NCI-H69 (cell line): ENCODE measurements at regions not wholly inside any gene's neighbourhood (a gene's known extent, or its start where the extent isn't known, plus 50 kb on each side); places are given as distances from the start of the nearest gene placed in this dataset.

Experiments
- DNase-seq: peaks from one replicate; lab custom pipeline; 2025; lab: John Stamatoyannopoulos, UW

- DNase-seq: no peak
Measured at GRCh38 chr12:30090258-30090657, 306.5 kb upstream of the TMTC1 start.

GRCh38 chr12:30088259-30088995 lies 304.7 kb upstream of the TMTC1 start:
- DNase-seq: no peak

GRCh38 chr12:30082381-30082780 lies 298.6 kb upstream of the TMTC1 start:
- DNase-seq: no peak

- DNase-seq: no peak
Measured at GRCh38 chr12:30074916-30075315, 291.2 kb upstream of the TMTC1 start.

- DNase-seq: no peak
Measured at GRCh38 chr12:30072824-30073223, 289.1 kb upstream of the TMTC1 start.

- no peak for DNase-seq
Measured at GRCh38 chr12:30067146-30067545, 283.4 kb upstream of the TMTC1 start.

- no peak for DNase-seq
Measured at GRCh38 chr12:30064906-30065305, 281.2 kb upstream of the TMTC1 start.

- peak; percentile 3 for DNase-seq
Measured at GRCh38 chr12:30063435-30063945, 279.7 kb upstream of the TMTC1 start.

GRCh38 chr12:30048371-30048770 lies 264.6 kb upstream of the TMTC1 start:
- DNase-seq: no peak

- peak; percentile 18 for DNase-seq
Measured at GRCh38 chr12:30047516-30048254, 263.9 kb upstream of the TMTC1 start.

- DNase-seq: no peak
Measured at GRCh38 chr12:30046376-30046775, 262.6 kb upstream of the TMTC1 start.

GRCh38 chr12:30045171-30045570 lies 261.4 kb upstream of the TMTC1 start:
- DNase-seq: no peak

- no peak for DNase-seq
Measured at GRCh38 chr12:30044206-30044605, 260.5 kb upstream of the TMTC1 start.

- no peak for DNase-seq
Measured at GRCh38 chr12:30043151-30043847, 259.6 kb upstream of the TMTC1 start.

- no peak for DNase-seq
Measured at GRCh38 chr12:30041096-30041495, 257.4 kb upstream of the TMTC1 start.

GRCh38 chr12:30030693-30031374 lies 247.1 kb upstream of the TMTC1 start:
- DNase-seq: no peak

GRCh38 chr12:30026621-30027234 lies 243.0 kb upstream of the TMTC1 start:
- no peak for DNase-seq

GRCh38 chr12:30025317-30025716 lies 241.6 kb upstream of the TMTC1 start:
- no peak for DNase-seq

GRCh38 chr12:30023186-30023585 lies 239.4 kb upstream of the TMTC1 start:
- DNase-seq: no peak

- DNase-seq: no peak
Measured at GRCh38 chr12:30021051-30021833, 237.5 kb upstream of the TMTC1 start.
